ENCODE measurements at regions not wholly inside any gene's neighbourhood (a gene's known extent, or its start where the extent isn't known, plus 50 kb on each side); places are given as distances from the start of the nearest gene placed in this dataset.

DNA sequence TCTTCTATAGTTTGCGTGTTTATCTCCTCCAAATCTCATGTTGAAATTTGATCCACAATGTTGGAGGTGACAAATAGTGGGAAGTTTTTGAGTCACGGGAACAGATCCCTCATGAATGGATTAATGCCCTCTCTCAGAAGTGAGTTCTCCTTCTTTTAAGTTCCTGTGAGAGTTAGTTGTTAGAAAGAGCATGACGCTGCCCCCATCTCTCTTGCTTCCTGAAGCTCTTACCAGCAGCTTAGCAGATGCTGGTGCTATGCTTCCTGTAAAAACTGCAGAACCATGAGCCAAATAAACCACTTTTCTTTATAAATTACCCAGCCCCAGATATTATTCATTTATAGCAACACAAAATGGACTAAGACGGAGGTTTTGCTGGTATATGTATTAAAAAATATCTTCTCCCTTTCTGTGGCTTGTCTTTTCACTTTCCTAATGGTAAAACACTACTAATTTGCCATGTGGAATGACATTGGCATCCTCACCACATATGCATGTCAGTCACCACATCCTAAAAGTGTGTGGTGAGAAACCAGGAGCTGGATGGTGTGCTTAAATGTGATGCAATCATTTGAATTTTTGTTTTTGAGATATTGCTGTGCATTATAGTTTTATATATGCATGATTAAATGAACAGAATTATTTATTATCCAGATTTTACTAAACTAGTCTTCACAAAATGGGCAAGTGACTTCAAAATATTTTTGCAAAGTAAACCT is 449.3 kb downstream of the ADAMTS20 start:
- Histone ChIP-seq H3K36me3 (ENCODE audit: low read depth) (no peaks in the 10 kb centered on the region), H3K4me1 (ENCODE audit: insufficient read depth, poor library complexity, severe bottlenecking) (no peaks in the 10 kb centered on the region), H3K9me3 (ENCODE audit: severe bottlenecking) (no peaks in the 10 kb centered on the region), H3K4me3 (ENCODE audit: severe bottlenecking) (no peak overlapping the region), H3K27me3 (ENCODE audit: insufficient read depth, poor library complexity, severe bottlenecking) (no peaks in the 10 kb centered on the region), H3K27ac (ENCODE audit: poor library complexity, severe bottlenecking) (no peak overlapping the region)
- TF ChIP-seq, protein P1, sequence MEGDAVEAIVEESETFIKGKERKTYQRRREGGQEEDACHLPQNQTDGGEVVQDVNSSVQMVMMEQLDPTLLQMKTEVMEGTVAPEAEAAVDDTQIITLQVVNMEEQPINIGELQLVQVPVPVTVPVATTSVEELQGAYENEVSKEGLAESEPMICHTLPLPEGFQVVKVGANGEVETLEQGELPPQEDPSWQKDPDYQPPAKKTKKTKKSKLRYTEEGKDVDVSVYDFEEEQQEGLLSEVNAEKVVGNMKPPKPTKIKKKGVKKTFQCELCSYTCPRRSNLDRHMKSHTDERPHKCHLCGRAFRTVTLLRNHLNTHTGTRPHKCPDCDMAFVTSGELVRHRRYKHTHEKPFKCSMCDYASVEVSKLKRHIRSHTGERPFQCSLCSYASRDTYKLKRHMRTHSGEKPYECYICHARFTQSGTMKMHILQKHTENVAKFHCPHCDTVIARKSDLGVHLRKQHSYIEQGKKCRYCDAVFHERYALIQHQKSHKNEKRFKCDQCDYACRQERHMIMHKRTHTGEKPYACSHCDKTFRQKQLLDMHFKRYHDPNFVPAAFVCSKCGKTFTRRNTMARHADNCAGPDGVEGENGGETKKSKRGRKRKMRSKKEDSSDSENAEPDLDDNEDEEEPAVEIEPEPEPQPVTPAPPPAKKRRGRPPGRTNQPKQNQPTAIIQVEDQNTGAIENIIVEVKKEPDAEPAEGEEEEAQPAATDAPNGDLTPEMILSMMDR (IDR thresholded peaks at IDR 0.05; ENCODE audit: poor library complexity, severe bottlenecking), result no peak
- ATAC-seq (ENCODE audit: low read depth), result no peak
- DNase-seq (ENCODE audit: low spot score), result no peak

DNA sequence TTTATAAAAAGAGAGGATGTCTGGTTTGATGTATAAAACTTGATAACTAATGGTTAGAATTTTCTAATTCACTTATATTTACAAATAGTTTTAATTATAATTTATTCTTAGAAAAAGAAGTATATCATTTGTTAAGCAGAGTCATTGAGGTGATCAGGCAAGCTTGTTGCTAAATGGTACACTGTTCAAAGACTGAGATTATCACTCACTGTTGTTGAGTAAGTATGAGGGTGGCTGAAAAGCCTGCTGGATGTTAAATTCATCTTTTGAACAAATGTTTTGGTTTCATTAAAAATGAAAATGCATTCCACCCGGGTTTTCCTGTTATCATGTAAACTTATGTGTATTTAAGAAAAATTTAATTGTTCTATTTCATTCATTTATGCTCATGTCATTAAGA is 451.8 kb downstream of the ADAMTS20 start:
- Histone ChIP-seq H3K9me3 (ENCODE audit: severe bottlenecking) (no peaks in the 10 kb centered on the region), H3K27ac (ENCODE audit: poor library complexity, severe bottlenecking) (no peak overlapping the region), H3K4me3 (ENCODE audit: severe bottlenecking) (no peak overlapping the region), H3K27me3 (ENCODE audit: insufficient read depth, poor library complexity, severe bottlenecking) (no peaks in the 10 kb centered on the region), H3K36me3 (ENCODE audit: low read depth) (no peaks in the 10 kb centered on the region), H3K4me1 (ENCODE audit: insufficient read depth, poor library complexity, severe bottlenecking) (no peaks in the 10 kb centered on the region)
- TF ChIP-seq, protein P1 (IDR thresholded peaks at IDR 0.05; ENCODE audit: poor library complexity, severe bottlenecking), result no peak
- DNase-seq (ENCODE audit: low spot score), result no peak
- ATAC-seq (ENCODE audit: low read depth), result no peak

GRCh38 chr12:43099691-43100163 is 452.3 kb downstream of the ADAMTS20 start:
- no peak for ATAC-seq (ENCODE audit: low read depth)
- Histone ChIP-seq H3K4me1 (ENCODE audit: insufficient read depth, poor library complexity, severe bottlenecking) (no peaks in the 10 kb centered on the region), H3K27ac (ENCODE audit: poor library complexity, severe bottlenecking) (no peak overlapping the region), H3K4me3 (ENCODE audit: severe bottlenecking) (no peak overlapping the region), H3K9me3 (ENCODE audit: severe bottlenecking) (no peaks in the 10 kb centered on the region), H3K27me3 (ENCODE audit: insufficient read depth, poor library complexity, severe bottlenecking) (no peaks in the 10 kb centered on the region), H3K36me3 (ENCODE audit: low read depth) (no peaks in the 10 kb centered on the region)
- TF ChIP-seq, protein P1 (IDR thresholded peaks at IDR 0.05; ENCODE audit: poor library complexity, severe bottlenecking), result no peak
- DNase-seq (ENCODE audit: low spot score), result no peak

GRCh38 chr12:43098766-43099550 is 453.0 kb downstream of the ADAMTS20 start:
- TF ChIP-seq, protein P1 (IDR thresholded peaks at IDR 0.05; ENCODE audit: poor library complexity, severe bottlenecking), result no peak
- no peak for ATAC-seq (ENCODE audit: low read depth)
- Histone ChIP-seq H3K4me1 (ENCODE audit: insufficient read depth, poor library complexity, severe bottlenecking) (no peaks in the 10 kb centered on the region), H3K36me3 (ENCODE audit: low read depth) (no peaks in the 10 kb centered on the region), H3K4me3 (ENCODE audit: severe bottlenecking) (no peak overlapping the region), H3K27me3 (ENCODE audit: insufficient read depth, poor library complexity, severe bottlenecking) (no peaks in the 10 kb centered on the region), H3K9me3 (ENCODE audit: severe bottlenecking) (no peaks in the 10 kb centered on the region), H3K27ac (ENCODE audit: poor library complexity, severe bottlenecking) (no peak overlapping the region)
- DNase-seq (ENCODE audit: low spot score), result no peak
